ENCODE measurements at regions not wholly inside any gene's neighbourhood (a gene's known extent, or its start where the extent isn't known, plus 50 kb on each side); places are given as distances from the start of the nearest gene placed in this dataset.
"Not testable (repeated sequence)": the region's sequence is repeated elsewhere in the genome, so short reads cannot be mapped to it uniquely, and the experiment has no call there.

DNA sequence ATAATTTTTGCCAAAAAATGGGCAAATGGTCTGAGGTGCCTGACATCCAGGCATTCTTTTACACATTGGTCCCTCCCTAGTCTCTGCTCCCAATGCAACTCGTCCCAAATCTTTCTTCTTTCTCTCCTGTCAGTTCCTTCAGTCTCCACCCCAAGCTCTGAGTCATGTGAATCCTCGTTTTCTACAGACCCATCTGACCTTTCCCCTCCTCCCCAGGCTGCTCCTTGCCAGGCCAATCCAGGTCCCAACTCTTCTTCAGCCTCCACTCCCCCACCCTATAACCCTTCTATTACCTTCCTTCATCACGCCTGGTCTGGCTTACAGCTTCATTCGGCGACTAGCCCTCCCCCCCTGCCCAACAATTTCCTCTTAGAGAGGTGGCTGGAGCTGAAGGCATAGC, 55.3 kb downstream of the BBS10 start:
- H3K9ac ChIP-seq (ENCODE audit: low read depth, low read length); DNase-seq; H2AFZ ChIP-seq (ENCODE audit: low read depth, low read length); H4K20me1 ChIP-seq (ENCODE audit: insufficient read depth, low read length); ATAC-seq (ENCODE audit: insufficient read depth, low read depth); H3K27ac ChIP-seq (ENCODE audit: low read length); H3K27me3 ChIP-seq (ENCODE audit: insufficient read depth, low read length, poor library complexity); H3K9me3 ChIP-seq (ENCODE audit: insufficient read depth, low read length, severe bottlenecking); H3K4me1 ChIP-seq (ENCODE audit: insufficient read depth, low read length); H3K4me2 ChIP-seq (ENCODE audit: insufficient read depth, low read length); H3K36me3 ChIP-seq (ENCODE audit: insufficient read depth, low read length); H3K4me3 ChIP-seq (ENCODE audit: low read depth in 1 of 2, low read length in 2 of 2); H3K79me2 ChIP-seq (ENCODE audit: insufficient read depth, low read length): not testable (repeated sequence)

DNA sequence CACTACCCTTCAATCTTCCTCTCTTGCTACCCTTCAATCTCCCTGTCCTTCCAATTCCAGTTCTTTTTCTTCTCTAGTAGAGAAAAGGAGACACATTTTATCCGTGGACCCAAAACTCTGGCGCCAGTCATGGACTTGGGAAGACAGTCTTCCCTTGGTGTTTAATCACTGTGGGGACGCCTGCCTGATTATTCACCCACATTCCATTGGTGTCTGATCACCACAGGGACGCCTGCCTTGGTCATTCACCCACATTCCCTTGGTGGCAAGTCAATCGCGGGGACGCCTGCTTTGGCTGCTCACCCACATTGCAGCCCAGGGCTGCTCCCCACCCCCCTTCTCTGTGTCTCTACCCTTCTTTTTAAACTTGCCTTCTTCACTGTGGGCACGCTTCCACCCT, 55.9 kb downstream of the BBS10 start:
- not testable (repeated sequence) for H3K4me2 ChIP-seq (ENCODE audit: insufficient read depth, low read length); H2AFZ ChIP-seq (ENCODE audit: low read depth, low read length); H3K79me2 ChIP-seq (ENCODE audit: insufficient read depth, low read length); H3K4me3 ChIP-seq (ENCODE audit: low read depth in 1 of 2, low read length in 2 of 2); H3K9ac ChIP-seq (ENCODE audit: low read depth, low read length); H4K20me1 ChIP-seq (ENCODE audit: insufficient read depth, low read length); H3K36me3 ChIP-seq (ENCODE audit: insufficient read depth, low read length); H3K27me3 ChIP-seq (ENCODE audit: insufficient read depth, low read length, poor library complexity); ATAC-seq (ENCODE audit: insufficient read depth, low read depth); DNase-seq; H3K4me1 ChIP-seq (ENCODE audit: insufficient read depth, low read length); H3K27ac ChIP-seq (ENCODE audit: low read length); H3K9me3 ChIP-seq (ENCODE audit: insufficient read depth, low read length, severe bottlenecking)

- no peak for DNase-seq
- Histone ChIP-seq H4K20me1 (ENCODE audit: insufficient read depth, low read length) (no peaks in the 10 kb centered on the region), H3K4me1 (ENCODE audit: insufficient read depth, low read length) (no peaks in the 10 kb centered on the region), H3K36me3 (ENCODE audit: insufficient read depth, low read length) (no peaks in the 10 kb centered on the region), H3K79me2 (ENCODE audit: insufficient read depth, low read length) (no peaks in the 10 kb centered on the region), H3K4me2 (ENCODE audit: insufficient read depth, low read length) (no peak overlapping the region), H3K9me3 (ENCODE audit: insufficient read depth, low read length, severe bottlenecking) (no peaks in the 10 kb centered on the region), H2AFZ (ENCODE audit: low read depth, low read length) (no peak overlapping the region), H3K27ac (ENCODE audit: low read length) (no peak overlapping the region), H3K9ac (ENCODE audit: low read depth, low read length) (no peak overlapping the region), H3K27me3 (ENCODE audit: insufficient read depth, low read length, poor library complexity) (no peaks in the 10 kb centered on the region), H3K4me3 (ENCODE audit: low read depth in 1 of 2, low read length in 2 of 2) (no peak overlapping the region)
- TF ChIP-seq CTCF (IDR thresholded peaks at IDR 0.05; ENCODE audit: borderline replicate concordance, extremely low read depth, low read length, poor library complexity, severe bottlenecking) (no peak), EZH2 (IDR thresholded peaks at IDR 0.05; ENCODE audit: borderline replicate concordance, low read depth, low read length, severe bottlenecking) (no peak)
- ATAC-seq (ENCODE audit: insufficient read depth, low read depth), result no peak
Observed at GRCh38 chr12:76290963-76291859, 57.0 kb downstream of the BBS10 start.

DNA sequence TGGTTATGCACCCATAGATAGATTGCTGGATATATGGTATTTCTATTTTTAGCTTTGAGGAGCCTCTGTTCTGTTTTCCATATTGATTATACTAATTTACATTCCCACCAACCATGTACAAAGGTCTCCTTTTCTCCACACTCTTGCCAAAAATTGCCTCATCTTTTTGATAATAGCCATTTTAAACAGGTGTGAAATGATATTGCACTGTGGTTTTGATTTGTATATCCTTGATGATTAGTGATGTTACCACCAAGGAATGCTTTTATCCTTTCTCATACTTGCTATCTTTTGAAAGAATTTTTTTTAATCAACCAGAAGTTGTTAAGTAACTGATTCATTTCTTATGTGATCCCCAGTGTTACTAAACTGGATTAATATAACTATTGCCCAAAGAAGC, 60.0 kb downstream of the BBS10 start:
- no peaks in the 10 kb centered on the region for H3K4me1 ChIP-seq (ENCODE audit: insufficient read depth, low read length)
- no peak overlapping the region for H3K4me3 ChIP-seq (ENCODE audit: low read depth in 1 of 2, low read length in 2 of 2)
- H3K27me3 ChIP-seq (ENCODE audit: insufficient read depth, low read length, poor library complexity), result no peaks in the 10 kb centered on the region
- no peaks in the 10 kb centered on the region for H3K79me2 ChIP-seq (ENCODE audit: insufficient read depth, low read length)
- H3K27ac ChIP-seq (ENCODE audit: low read length), result no peak overlapping the region
- H4K20me1 ChIP-seq (ENCODE audit: insufficient read depth, low read length), result no peaks in the 10 kb centered on the region
- no peak overlapping the region for H3K9ac ChIP-seq (ENCODE audit: low read depth, low read length)
- TF ChIP-seq EZH2 (IDR thresholded peaks at IDR 0.05; ENCODE audit: borderline replicate concordance, low read depth, low read length, severe bottlenecking) (no peak), CTCF (IDR thresholded peaks at IDR 0.05; ENCODE audit: borderline replicate concordance, extremely low read depth, low read length, poor library complexity, severe bottlenecking) (no peak)
- no peak overlapping the region for H3K4me2 ChIP-seq (ENCODE audit: insufficient read depth, low read length)
- H3K9me3 ChIP-seq (ENCODE audit: insufficient read depth, low read length, severe bottlenecking), result no peaks in the 10 kb centered on the region
- no peaks in the 10 kb centered on the region for H3K36me3 ChIP-seq (ENCODE audit: insufficient read depth, low read length)
- DNase-seq, result no peak
- ATAC-seq (ENCODE audit: insufficient read depth, low read depth), result no peak
- no peak overlapping the region for H2AFZ ChIP-seq (ENCODE audit: low read depth, low read length)
